Adrenal gland (tissue), 5 donors: ENCODE measurements at regions not wholly inside any gene's neighbourhood (a gene's known extent, or its start where the extent isn't known, plus 50 kb on each side); places are given as distances from the start of the nearest gene placed in this dataset.

ENCODE experiments used
- POLR2A ChIP-seq, 2 donors: fragments of 450-650 bp; IDR thresholded peaks; one replicate each; pipeline ENCODE4 v1.6.1; 2017; ENCODE audit warnings: antibody characterized with exemption in 2 of 2, mild to moderate bottlenecking in 2 of 2, moderate library complexity in 1 of 2
- TF ChIP-seq, protein P1 (sequence below), 6 experiments: fragments of 450-650 bp in 4 of 6; fragments of 200-600 bp in 2 of 6; sonication (generic) in 1 of 6; IDR thresholded peaks; 1 replicate in 5 of 6; 2 replicates in 1 of 6; pipeline versions ENCODE4 v1.5.1 to v1.8.0; 2016 to 2021; ENCODE audit warnings: antibody characterized with exemption in 6 of 6, mild to moderate bottlenecking in 2 of 6, moderate library complexity in 1 of 6
- donor health status: DM: no; HTN: no; CAD: no.

DNA sequence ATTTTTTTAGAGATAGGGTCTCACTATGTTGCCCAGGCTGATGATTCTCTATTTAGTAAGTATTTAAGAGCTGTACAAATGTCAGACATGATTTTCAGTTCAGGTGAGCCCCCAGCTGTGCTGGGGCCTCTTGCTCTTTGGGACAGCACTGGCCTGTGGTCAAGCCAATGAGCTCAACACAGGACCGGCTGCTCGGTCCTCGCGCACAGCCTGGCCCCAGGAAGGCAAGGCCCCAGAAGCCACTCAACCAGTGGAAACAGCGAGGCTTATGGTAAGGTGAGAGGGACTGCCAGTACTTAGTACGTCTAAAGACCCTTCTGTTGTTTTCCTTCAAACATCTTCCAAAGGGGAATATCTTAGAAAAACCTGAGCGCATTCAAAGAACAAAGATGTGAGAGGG lies 211.8 kb downstream of the SKIDA1 start:
- TF ChIP-seq, protein P1, sequence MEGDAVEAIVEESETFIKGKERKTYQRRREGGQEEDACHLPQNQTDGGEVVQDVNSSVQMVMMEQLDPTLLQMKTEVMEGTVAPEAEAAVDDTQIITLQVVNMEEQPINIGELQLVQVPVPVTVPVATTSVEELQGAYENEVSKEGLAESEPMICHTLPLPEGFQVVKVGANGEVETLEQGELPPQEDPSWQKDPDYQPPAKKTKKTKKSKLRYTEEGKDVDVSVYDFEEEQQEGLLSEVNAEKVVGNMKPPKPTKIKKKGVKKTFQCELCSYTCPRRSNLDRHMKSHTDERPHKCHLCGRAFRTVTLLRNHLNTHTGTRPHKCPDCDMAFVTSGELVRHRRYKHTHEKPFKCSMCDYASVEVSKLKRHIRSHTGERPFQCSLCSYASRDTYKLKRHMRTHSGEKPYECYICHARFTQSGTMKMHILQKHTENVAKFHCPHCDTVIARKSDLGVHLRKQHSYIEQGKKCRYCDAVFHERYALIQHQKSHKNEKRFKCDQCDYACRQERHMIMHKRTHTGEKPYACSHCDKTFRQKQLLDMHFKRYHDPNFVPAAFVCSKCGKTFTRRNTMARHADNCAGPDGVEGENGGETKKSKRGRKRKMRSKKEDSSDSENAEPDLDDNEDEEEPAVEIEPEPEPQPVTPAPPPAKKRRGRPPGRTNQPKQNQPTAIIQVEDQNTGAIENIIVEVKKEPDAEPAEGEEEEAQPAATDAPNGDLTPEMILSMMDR (IDR thresholded peaks at IDR 0.05), result no peak
- no peak for TF ChIP-seq POLR2A (IDR thresholded peaks at IDR 0.05)
